IPS-20b (cell line): ENCODE measurements at regions not wholly inside any gene's neighbourhood (a gene's known extent, or its start where the extent isn't known, plus 50 kb on each side); places are given as distances from the start of the nearest gene placed in this dataset.

Source experiments
- H3K27ac ChIP-seq: one replicate; pipeline ENCODE4 v1.5.1; 2013; ENCODE audit warnings: low read length
- H3K27me3 ChIP-seq: 2 replicates; pipeline ENCODE4 v1.6.1; 2013; ENCODE audit warnings: mild to moderate bottlenecking, low read length, inconsistent platforms; ENCODE audit not compliant: insufficient read depth
- H3K36me3 ChIP-seq: 2 replicates; pipeline ENCODE4 v1.6.1; 2013; ENCODE audit warnings: low read depth, mild to moderate bottlenecking, inconsistent platforms, low read length, moderate library complexity; ENCODE audit not compliant: insufficient read depth
- H3K4me1 ChIP-seq: 2 replicates; pipeline ENCODE4 v1.6.1; 2013; ENCODE audit warnings: mild to moderate bottlenecking, control low read depth, inconsistent platforms, low read length, moderate library complexity; ENCODE audit not compliant: insufficient read depth
- H3K4me3 ChIP-seq: 2 replicates; pipeline ENCODE4 v1.5.1; 2013; ENCODE audit warnings: mild to moderate bottlenecking, low read length, inconsistent platforms
- H3K9ac ChIP-seq: 2 replicates; pipeline ENCODE4 v1.6.1; 2013; ENCODE audit warnings: low read depth, mild to moderate bottlenecking, inconsistent platforms, low read length, moderate library complexity
- H3K9me3 ChIP-seq: 2 replicates; pipeline ENCODE4 v1.6.1; 2013; ENCODE audit warnings: mild to moderate bottlenecking, low read depth, low read length, inconsistent platforms; ENCODE audit not compliant: insufficient read depth

DNA sequence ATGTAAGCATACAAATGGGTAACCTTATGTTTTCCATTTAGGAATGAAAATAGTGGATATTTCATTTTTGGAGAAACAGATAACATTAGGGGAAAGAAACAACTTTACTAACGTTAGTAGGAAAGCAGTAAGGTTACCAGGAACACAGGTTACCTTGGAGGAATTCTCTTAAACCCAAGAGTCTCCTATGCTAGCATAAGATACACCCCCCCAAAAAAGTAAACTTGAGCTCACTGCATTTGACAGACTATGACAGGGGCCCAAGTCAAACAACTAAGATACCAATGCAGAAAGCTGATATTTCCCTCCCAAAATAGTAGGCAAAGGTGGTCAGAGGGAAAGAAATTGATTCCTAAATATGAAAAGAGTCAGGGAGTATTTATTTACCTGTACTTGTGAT lies 656.9 kb downstream of the DSC3 start:
- H3K36me3 ChIP-seq = no peaks in the 10 kb centered on the region
- no peaks in the 10 kb centered on the region for H3K9me3 ChIP-seq
- H3K9ac ChIP-seq = no peak overlapping the region
- no peak overlapping the region for H3K27ac ChIP-seq
- H3K4me3 ChIP-seq = no peak overlapping the region
- no peaks in the 10 kb centered on the region for H3K27me3 ChIP-seq
- peaks cover 5% of the 10 kb centered on the region for H3K4me1 ChIP-seq

DNA sequence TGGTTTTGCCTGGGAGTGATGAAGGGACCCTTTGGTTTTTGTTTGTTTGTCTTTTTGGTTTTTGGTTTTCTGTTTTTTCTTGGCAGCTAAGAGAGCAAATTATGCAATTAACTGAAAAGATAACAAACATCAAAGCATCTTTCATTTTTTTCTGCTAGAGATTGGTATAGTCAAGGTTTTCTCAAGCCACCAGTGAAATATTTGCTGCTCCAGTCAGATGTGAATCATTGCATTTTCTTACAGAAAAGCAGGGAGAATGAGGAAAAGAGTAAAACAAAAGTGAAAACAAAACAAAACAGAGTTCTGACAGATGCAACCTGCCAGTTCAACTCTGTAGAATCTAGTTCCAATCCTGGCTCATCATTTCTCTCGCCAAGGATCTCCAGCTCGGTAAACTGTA lies 660.7 kb downstream of the DSC3 start:
- Histone ChIP-seq H3K4me3 (no peak overlapping the region), H3K9me3 (no peaks in the 10 kb centered on the region), H3K36me3 (no peaks in the 10 kb centered on the region), H3K27me3 (no peaks in the 10 kb centered on the region), H3K27ac (no peak overlapping the region), H3K9ac (no peak overlapping the region), H3K4me1 (no peaks in the 10 kb centered on the region; the same call in 1 of the 2 replicates)

DNA sequence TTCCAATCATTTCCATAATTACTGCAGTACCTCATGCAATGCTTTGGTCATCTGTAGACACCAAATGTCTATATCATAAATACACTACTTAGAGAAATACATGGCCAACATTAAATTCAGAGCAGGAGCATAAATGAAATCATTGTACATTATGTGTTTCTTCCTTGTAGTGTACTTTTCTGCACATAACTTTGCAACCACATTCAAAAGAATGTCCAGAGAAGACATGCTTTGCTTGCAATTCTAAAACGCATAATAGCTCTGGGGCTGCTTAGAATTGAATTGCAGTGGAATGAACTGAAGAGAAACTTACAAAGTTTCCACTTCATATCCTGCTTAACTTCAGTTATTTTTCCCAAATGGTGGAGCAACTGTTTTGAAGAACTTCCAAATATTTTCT lies 664.4 kb downstream of the DSC3 start:
- Histone ChIP-seq H3K4me1 (no peaks in the 10 kb centered on the region; the same call in 1 of the 2 replicates), H3K9ac (no peak overlapping the region), H3K36me3 (no peaks in the 10 kb centered on the region), H3K27ac (no peak overlapping the region), H3K27me3 (no peaks in the 10 kb centered on the region), H3K4me3 (no peak overlapping the region), H3K9me3 (no peaks in the 10 kb centered on the region)

DNA sequence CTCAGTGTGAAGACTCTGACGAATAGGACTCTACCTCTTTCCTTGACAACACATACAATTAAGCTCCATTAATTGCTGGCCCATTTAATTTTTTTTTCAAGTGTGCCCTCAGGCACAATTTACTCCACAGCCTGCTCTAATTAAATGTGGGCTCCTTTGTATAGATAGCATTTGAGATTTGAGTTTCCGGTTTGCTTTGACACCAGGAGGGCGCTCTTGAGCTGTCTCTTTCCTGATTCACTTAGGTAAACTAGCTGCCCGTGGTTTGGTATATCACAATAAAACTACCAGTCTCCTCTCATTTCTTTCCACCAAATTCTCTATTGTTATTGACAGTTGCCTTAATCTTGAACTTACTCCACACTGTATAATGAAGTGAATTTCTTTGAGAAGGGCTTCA lies 666.0 kb downstream of the DSC3 start:
- Histone ChIP-seq H3K9me3 (no peaks in the 10 kb centered on the region), H3K4me1 (no peaks in the 10 kb centered on the region; the same call in 1 of the 2 replicates), H3K36me3 (no peaks in the 10 kb centered on the region)

DNA sequence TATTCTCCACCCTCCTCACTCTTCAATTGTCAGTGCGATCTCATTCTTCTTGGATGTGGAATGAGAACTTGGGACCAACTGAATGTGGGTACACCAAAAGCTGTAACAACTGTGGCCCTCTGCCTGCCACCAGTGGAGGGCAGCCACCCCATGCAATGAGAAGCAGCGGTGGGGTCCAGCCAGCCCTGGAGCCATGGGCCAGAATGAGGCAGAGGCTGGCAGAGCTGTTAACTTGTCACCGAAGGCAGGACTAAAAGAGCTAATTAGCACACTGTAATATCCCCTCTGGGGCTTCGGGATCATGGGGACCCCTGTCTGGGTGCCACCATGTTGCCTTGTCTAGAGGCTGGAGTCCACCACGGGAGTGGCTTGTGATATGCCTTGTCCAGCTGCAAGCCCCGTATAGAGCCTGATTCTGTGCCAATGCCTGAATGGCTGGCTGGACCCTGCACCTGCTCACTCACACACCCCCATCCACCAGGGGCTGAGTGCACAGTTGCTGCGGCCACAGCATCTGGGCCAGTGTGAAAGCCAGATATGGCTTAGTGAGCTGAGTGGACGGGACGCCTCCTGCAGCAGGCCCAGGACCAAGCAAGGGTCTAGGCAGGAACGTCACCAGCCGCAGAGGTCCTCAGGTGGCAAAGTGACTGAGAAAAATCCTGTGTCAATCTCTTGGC lies 680.5 kb downstream of the DSC3 start:
- Histone ChIP-seq H3K9ac (no peak overlapping the region), H3K36me3 (no peaks in the 10 kb centered on the region), H3K27ac (no peak overlapping the region), H3K27me3 (no peaks in the 10 kb centered on the region), H3K4me1 (no peaks in the 10 kb centered on the region; the same call in 1 of the 2 replicates), H3K9me3 (no peaks in the 10 kb centered on the region), H3K4me3 (no peak overlapping the region)

More for the DNA sequence above, 666.0 kb downstream of the DSC3 start:
- no peak overlapping the region for H3K4me3 ChIP-seq
- H3K27ac ChIP-seq = no peak overlapping the region
- no peaks in the 10 kb centered on the region for H3K27me3 ChIP-seq
- H3K9ac ChIP-seq = no peak overlapping the region

DNA sequence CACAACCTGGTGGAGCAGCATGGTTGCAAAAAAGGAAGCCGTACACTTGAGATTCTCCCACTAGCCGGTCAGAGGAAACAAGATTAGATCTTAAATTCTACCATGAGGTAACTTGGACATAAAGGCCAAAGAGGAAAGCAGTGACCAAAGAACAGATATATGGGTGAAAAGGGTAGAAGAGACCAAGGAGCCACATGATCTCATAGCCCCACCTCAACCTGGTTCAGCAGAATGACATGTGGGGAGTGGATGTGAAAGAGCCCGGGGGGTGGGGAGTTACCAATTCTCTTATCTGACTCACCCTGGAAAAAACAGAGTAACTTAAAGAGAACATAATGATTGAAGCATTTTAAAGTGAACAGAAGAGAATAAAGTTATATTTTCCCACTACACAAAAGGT lies 683.0 kb downstream of the DSC3 start:
- no peak overlapping the region for H3K4me3 ChIP-seq
- no peaks in the 10 kb centered on the region; the same call in 1 of the 2 replicates for H3K4me1 ChIP-seq
- H3K36me3 ChIP-seq = no peaks in the 10 kb centered on the region
- H3K27ac ChIP-seq = no peak overlapping the region
- H3K9ac ChIP-seq = no peak overlapping the region
- no peaks in the 10 kb centered on the region for H3K9me3 ChIP-seq
- no peaks in the 10 kb centered on the region for H3K27me3 ChIP-seq

DNA sequence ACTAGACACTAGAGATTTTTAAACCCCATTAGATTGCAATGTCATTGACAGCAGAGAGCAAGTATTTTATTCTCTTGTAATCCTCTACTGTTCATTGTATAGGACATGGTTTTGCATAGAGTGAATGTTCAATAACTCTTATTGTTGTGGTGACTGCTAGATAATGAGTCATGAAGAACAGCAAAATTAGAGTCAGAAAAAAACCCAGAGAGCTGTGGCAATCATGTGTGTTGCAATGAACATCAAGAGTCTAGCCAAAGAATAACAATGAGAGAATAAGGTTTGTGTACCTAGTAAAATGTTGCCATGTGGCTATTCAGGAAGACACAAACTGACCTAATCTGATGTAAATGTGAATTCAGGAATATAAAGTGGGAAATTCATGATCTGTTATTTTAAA lies 684.0 kb downstream of the DSC3 start:
- Histone ChIP-seq H3K4me3 (no peak overlapping the region), H3K9me3 (no peaks in the 10 kb centered on the region), H3K36me3 (no peaks in the 10 kb centered on the region), H3K27me3 (no peaks in the 10 kb centered on the region), H3K9ac (no peak overlapping the region), H3K4me1 (no peaks in the 10 kb centered on the region; the same call in 1 of the 2 replicates), H3K27ac (no peak overlapping the region)

DNA sequence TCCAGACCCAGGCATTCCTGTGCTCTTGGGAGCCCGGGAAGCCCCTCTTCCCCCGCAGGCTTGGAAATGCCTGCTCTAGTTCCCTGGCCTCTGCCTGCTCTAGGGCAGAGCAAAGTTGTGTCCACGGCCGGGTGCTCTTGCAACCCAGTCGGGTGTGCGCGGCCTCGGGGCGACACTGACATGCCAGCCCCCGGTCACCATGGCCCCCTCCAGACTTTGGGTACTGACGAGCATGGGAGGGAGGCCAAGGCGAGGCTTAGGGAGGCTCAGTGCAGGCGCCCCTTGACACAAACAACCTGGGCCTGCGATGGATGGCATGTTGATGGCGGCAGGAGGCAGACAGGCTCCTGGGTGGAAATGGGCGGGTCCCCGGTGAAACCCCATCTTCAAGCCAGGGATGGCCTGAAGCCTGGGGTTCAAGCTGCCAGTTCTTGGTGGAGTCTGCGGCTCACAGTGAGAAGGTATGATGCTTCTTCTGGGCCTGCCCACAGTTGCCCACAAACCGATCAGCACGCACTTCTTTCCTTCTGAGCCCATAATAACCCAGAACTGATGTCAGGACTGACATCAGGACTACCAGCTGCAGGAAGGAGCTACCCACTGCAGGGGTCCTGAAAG lies 689.9 kb downstream of the DSC3 start:
- H3K36me3 ChIP-seq = no peaks in the 10 kb centered on the region
- peaks cover 8% of the 10 kb centered on the region; the same call in 1 of the 2 replicates for H3K9me3 ChIP-seq
- no peak overlapping the region for H3K9ac ChIP-seq
- H3K27me3 ChIP-seq = no peaks in the 10 kb centered on the region
- no peak overlapping the region for H3K4me3 ChIP-seq
- no peaks in the 10 kb centered on the region for H3K4me1 ChIP-seq
- no peak overlapping the region for H3K27ac ChIP-seq

DNA sequence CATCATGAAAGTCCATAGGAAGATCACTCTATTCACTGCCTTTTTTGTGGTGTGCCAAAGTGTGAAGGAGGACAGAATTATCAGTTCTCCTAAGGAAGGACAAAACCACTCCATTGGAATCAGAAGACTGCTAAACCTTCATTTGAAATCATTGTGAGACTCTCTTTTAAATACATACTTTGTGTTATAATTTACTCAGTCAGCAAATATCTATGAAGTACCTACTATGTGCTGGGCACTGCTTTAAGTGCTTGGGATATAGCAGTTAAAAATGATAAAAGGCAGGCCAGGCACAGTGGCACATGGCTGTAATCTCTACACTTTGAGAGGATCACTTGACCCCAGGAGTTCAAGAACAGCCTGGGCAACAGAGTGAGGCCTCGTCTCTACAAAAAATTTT lies 692.3 kb downstream of the DSC3 start:
- H3K9ac ChIP-seq = no peak overlapping the region
- H3K27ac ChIP-seq = no peak overlapping the region
- no peaks in the 10 kb centered on the region for H3K27me3 ChIP-seq
- H3K36me3 ChIP-seq = no peaks in the 10 kb centered on the region
- peaks cover 16% of the 10 kb centered on the region for H3K9me3 ChIP-seq
- no peaks in the 10 kb centered on the region for H3K4me1 ChIP-seq
- no peak overlapping the region for H3K4me3 ChIP-seq

DNA sequence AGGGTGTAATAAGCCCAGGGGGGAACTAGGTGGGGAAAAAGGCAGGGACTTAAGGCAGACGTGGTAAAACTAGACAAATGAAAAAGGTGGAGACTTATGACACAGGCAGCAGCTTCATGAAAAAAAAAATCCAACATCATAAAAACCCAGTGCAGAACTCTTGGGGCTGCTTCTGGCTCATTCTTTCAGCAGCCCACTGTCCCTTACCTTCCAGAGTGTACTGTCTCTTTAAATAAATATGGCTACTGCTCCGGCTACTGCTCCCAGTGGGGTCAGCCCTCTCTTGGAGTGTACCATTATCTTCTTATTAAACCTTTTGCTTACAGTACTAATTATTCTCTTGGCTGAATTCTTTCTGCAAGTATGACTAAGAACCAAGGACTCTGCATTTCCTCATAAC lies 699.5 kb downstream of the DSC3 start:
- Histone ChIP-seq H3K36me3 (no peaks in the 10 kb centered on the region), H3K9ac (no peak overlapping the region), H3K4me3 (no peak overlapping the region), H3K27me3 (no peaks in the 10 kb centered on the region), H3K27ac (no peak overlapping the region), H3K9me3 (peaks cover 13% of the 10 kb centered on the region), H3K4me1 (peaks cover 4% of the 10 kb centered on the region; the same call in 1 of the 2 replicates)

DNA sequence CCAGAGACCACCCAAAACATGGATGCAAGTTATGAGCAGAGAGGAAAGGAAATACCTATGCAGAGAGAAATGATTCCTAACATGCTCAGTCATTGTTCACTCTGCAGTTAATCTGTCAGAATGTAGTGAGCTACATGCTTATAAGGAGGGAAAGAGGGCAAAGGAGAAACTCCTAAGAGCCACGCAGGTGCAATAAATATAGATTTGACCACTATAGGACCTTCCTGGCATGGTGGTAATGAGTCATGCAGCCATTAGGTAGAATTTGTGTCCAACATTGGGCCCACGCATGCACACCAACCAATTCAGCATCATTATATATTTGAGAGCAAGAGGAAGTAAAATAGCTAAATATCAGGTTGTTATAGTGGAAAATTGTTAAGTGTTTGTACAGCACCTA lies 699.9 kb downstream of the DSC3 start:
- H3K4me1 ChIP-seq = peaks cover 6% of the 10 kb centered on the region; the same call in 1 of the 2 replicates

DNA sequence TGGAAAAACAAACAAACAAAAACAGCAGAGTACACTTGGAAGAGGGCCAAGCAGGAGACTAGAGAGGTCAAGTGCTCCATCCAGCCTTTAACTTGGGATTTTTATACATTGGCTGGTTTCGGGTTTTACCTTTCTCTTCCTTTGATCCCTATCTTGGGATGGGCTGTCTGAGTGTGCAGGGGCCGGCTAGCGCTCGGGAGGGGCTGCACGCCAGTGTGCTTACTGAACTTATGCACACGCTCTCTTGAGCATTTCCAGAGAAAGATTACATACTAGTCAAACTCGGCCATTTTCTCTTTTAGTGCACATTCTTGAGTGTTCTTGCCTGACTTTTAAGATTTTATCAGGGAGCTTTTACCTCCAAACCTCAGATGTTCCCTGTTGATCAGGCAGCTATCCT lies 707.8 kb downstream of the DSC3 start:
- Histone ChIP-seq H3K4me3 (no peak overlapping the region), H3K9ac (no peak overlapping the region), H3K36me3 (no peaks in the 10 kb centered on the region), H3K9me3 (no peaks in the 10 kb centered on the region), H3K27me3 (no peaks in the 10 kb centered on the region), H3K4me1 (peaks cover 6% of the 10 kb centered on the region; the same call in 1 of the 2 replicates), H3K27ac (no peak overlapping the region)

More for the DNA sequence above, 699.9 kb downstream of the DSC3 start:
- no peaks in the 10 kb centered on the region for H3K27me3 ChIP-seq
- H3K9me3 ChIP-seq = peaks cover 9% of the 10 kb centered on the region
- H3K9ac ChIP-seq = no peak overlapping the region
- no peak overlapping the region for H3K27ac ChIP-seq
- H3K4me3 ChIP-seq = no peak overlapping the region
- no peaks in the 10 kb centered on the region for H3K36me3 ChIP-seq
